ENCODE measurements at regions not wholly inside any gene's neighbourhood (a gene's known extent, or its start where the extent isn't known, plus 50 kb on each side); places are given as distances from the start of the nearest gene placed in this dataset.
A peak's percentile ranks its signal among the peaks of the same experiment; 100 is the strongest.
"Not testable (repeated sequence)": the region's sequence is repeated elsewhere in the genome, so short reads cannot be mapped to it uniquely, and the experiment has no call there.

- WGBS, 2 experiments (ENCODE audit: extremely low coverage in 1 of 2, insufficient coverage in 1 of 2, insufficient read length in 1 of 2, insufficient replicate concordance in 2 of 2, low coverage in 1 of 2, low lambda C conversion rate in 2 of 2, missing lambda C conversion rate in 1 of 2) = 73% methylated on average over 7 of the region's 9 CpGs; no CpG with 5 or more reads in 1 of the 2 experiments
- H3K9me3 ChIP-seq (ENCODE audit: insufficient read depth in 2 of 2, low read depth in 1 of 2, low read length in 1 of 2); H3K9ac ChIP-seq (replicated peaks in 1 of 4; ENCODE audit: extremely low read depth in 1 of 4, low read depth in 3 of 4, low read length in 3 of 4); H3K27ac ChIP-seq (ENCODE audit: low read depth, low read length); H3K56ac ChIP-seq (replicated peaks; ENCODE audit: insufficient read length, low read depth, low read length); H3K27me3 ChIP-seq (replicated peaks in 1 of 4; ENCODE audit: control insufficient read depth in 3 of 4, extremely low read depth in 1 of 4, insufficient read depth in 3 of 4, low read length in 3 of 4); H2BK15ac ChIP-seq (ENCODE audit: low read length); H3K4me1 ChIP-seq (replicated peaks in 1 of 4; ENCODE audit: control insufficient read depth in 3 of 4, insufficient read depth in 4 of 4, low read length in 3 of 4); H3K4me3 ChIP-seq (ENCODE audit: extremely low read depth in 1 of 4, insufficient read depth in 2 of 4, low read depth in 3 of 4, low read length in 4 of 4); H2BK5ac ChIP-seq (ENCODE audit: low read depth, low read length); H2BK20ac ChIP-seq (ENCODE audit: low read length); H2BK120ac ChIP-seq (replicated peaks; ENCODE audit: low read depth, low read length); POLR2A ChIA-PET (ENCODE audit: partially characterized antibody); FAIRE-seq; H3K79me2 ChIP-seq (ENCODE audit: control insufficient read depth in 1 of 2, insufficient read depth in 2 of 2, low read length in 2 of 2); H2AK5ac ChIP-seq (ENCODE audit: low read depth, low read length); H3K14ac ChIP-seq (ENCODE audit: insufficient read length); H3K23ac ChIP-seq (ENCODE audit: insufficient read length); H3K79me1 ChIP-seq (ENCODE audit: low read depth, low read length); H3K23me2 ChIP-seq (ENCODE audit: low read depth, low read length); DNase-seq (ENCODE audit: low read depth in 1 of 2, low spot score in 2 of 2); H3K18ac ChIP-seq (ENCODE audit: extremely low read depth, low read length); H3K4ac ChIP-seq (replicated peaks; ENCODE audit: insufficient read length, low read depth, low read length); H4K20me1 ChIP-seq (replicated peaks in 1 of 2; ENCODE audit: control insufficient read depth in 1 of 2, insufficient read depth in 2 of 2, low read length in 2 of 2); H2AFZ ChIP-seq (ENCODE audit: low read length); H2BK12ac ChIP-seq (ENCODE audit: low read depth, low read length); H3K36me3 ChIP-seq (ENCODE audit: control insufficient read depth in 2 of 4, insufficient read depth in 4 of 4, low read length in 3 of 4); H4K8ac ChIP-seq (ENCODE audit: extremely low read depth, insufficient read depth, low read length); H3K4me2 ChIP-seq (ENCODE audit: insufficient read depth in 1 of 2, low read depth in 2 of 2, low read length in 2 of 2); H4K5ac ChIP-seq (ENCODE audit: insufficient read length, low read depth, low read length); H4K91ac ChIP-seq (replicated peaks; ENCODE audit: insufficient read length, low read length): not testable (repeated sequence)
- TF ChIP-seq CTCF (IDR thresholded peaks at IDR 0.05; ENCODE audit: control extremely low read depth in 1 of 3, insufficient read depth in 1 of 3, low read depth in 1 of 3, low read length in 3 of 3) = peak in 1 of 3 experiments; percentile 16; a peak in 1 of 4 replicates
- CTCF ChIA-PET (ENCODE audit: partially characterized antibody) = interaction anchor here (0.6 to 1.6 kb wide), 14 partner anchors 10 to 221 kb away, joined by 3 to 6 read pairs (median 4); no protein-coding TSS in a partner anchor
Measured at GRCh38 chr13:112223929-112224328, 152.2 kb upstream of the SPACA7 start.
